ENCODE measurements at regions not wholly inside any gene's neighbourhood (a gene's known extent, or its start where the extent isn't known, plus 50 kb on each side); places are given as distances from the start of the nearest gene placed in this dataset.
"Not testable (repeated sequence)": the region's sequence is repeated elsewhere in the genome, so short reads cannot be mapped to it uniquely, and the experiment has no call there.

GRCh38 chr7:17560966-17561365, 262.5 kb downstream of the AHR start:
- Histone ChIP-seq H3K4me3 (no peak overlapping the region), H3K27me3 (no peaks in the 10 kb centered on the region), H3K27ac (no peak overlapping the region), H3K4me1 (peaks cover 0 to 24% (median 7%) of the 10 kb centered on the region in 4 donors), H3K36me3 (no peaks in the 10 kb centered on the region), H3K9me3 (no peaks in the 10 kb centered on the region)
- WGBS, 2 donors = 95 to 96% methylated on average over 2 of the region's 2 CpGs
- no peak for DNase-seq (ENCODE audit: low spot score in 2 of 2)
- TF ChIP-seq, protein P1, sequence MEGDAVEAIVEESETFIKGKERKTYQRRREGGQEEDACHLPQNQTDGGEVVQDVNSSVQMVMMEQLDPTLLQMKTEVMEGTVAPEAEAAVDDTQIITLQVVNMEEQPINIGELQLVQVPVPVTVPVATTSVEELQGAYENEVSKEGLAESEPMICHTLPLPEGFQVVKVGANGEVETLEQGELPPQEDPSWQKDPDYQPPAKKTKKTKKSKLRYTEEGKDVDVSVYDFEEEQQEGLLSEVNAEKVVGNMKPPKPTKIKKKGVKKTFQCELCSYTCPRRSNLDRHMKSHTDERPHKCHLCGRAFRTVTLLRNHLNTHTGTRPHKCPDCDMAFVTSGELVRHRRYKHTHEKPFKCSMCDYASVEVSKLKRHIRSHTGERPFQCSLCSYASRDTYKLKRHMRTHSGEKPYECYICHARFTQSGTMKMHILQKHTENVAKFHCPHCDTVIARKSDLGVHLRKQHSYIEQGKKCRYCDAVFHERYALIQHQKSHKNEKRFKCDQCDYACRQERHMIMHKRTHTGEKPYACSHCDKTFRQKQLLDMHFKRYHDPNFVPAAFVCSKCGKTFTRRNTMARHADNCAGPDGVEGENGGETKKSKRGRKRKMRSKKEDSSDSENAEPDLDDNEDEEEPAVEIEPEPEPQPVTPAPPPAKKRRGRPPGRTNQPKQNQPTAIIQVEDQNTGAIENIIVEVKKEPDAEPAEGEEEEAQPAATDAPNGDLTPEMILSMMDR (IDR thresholded peaks at IDR 0.05) = no peak
- TF ChIP-seq POLR2A (IDR thresholded peaks at IDR 0.05) = no peak
- TF ChIP-seq EP300 (IDR thresholded peaks at IDR 0.05) = no peak

DNA sequence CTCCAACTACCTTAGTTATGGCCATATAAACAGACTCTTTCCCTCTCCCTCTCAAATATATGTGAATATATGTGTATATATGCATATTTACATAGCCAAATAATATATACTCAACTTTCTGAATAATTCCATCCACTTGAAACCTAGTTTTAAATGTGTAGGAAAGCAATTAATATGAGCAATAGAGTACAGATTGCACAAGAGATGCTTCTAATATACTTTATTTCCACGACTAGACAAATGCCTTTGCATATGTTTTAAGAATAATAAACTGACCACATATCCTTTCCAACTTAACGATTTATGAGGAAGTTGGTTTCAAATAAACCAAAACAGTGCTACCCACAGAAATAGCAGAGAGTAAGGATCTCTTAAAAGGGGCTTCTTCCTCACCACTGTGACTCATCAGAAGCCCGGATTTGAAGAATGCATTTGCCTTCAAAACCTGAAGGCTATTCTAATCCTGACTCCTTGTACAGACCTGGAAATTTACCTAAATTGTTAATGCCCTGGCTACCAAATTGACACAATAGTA, 266.3 kb downstream of the AHR start:
- H3K27ac ChIP-seq = no peak overlapping the region
- H3K9me3 ChIP-seq = peaks cover 0 to 8% (median 0%) of the 10 kb centered on the region in 4 donors
- TF ChIP-seq EP300 (IDR thresholded peaks at IDR 0.05) = no peak
- TF ChIP-seq, protein P1 (IDR thresholded peaks at IDR 0.05) = no peak
- no peak for TF ChIP-seq POLR2A (IDR thresholded peaks at IDR 0.05)
- no peaks in the 10 kb centered on the region for H3K27me3 ChIP-seq
- 26 to 39% methylated on average over 3 of the region's 3 CpGs for WGBS, 2 donors
- H3K4me3 ChIP-seq = no peak overlapping the region
- DNase-seq (ENCODE audit: low spot score in 2 of 2) = no peak
- H3K4me1 ChIP-seq = no peaks in the 10 kb centered on the region
- H3K36me3 ChIP-seq = no peaks in the 10 kb centered on the region

DNA sequence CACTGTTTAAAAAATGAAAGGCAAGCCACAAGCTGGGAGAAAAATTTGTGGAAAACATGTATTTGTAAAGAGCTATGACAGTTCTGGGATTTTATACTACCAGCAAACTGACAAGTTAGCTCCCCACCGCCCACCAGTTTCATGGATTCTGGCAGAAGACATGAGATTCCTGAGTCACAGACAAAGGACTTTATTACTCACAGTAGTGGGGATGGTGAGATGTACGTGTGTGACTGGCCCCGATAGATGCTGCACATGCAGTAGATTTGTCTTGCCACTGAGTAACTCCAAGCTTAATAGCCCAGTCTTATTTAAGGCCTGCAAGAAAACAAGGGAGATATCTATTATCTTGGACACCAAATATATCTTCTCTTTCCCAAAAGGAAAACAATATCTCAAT, 281.7 kb downstream of the AHR start:
- Histone ChIP-seq H3K27me3 (no peaks in the 10 kb centered on the region), H3K27ac (no peak overlapping the region), H3K9me3 (peaks cover 0 to 21% (median 3%) of the 10 kb centered on the region in 4 donors), H3K4me3 (no peak overlapping the region), H3K4me1 (no peaks in the 10 kb centered on the region), H3K36me3 (no peaks in the 10 kb centered on the region)
- WGBS, 2 donors = 32 to 33% methylated on average over 3 of the region's 3 CpGs
- TF ChIP-seq, protein P1 (IDR thresholded peaks at IDR 0.05) = no peak
- TF ChIP-seq POLR2A (IDR thresholded peaks at IDR 0.05) (no peak), EP300 (IDR thresholded peaks at IDR 0.05) (no peak)
- DNase-seq (ENCODE audit: low spot score in 2 of 2) = no peak

DNA sequence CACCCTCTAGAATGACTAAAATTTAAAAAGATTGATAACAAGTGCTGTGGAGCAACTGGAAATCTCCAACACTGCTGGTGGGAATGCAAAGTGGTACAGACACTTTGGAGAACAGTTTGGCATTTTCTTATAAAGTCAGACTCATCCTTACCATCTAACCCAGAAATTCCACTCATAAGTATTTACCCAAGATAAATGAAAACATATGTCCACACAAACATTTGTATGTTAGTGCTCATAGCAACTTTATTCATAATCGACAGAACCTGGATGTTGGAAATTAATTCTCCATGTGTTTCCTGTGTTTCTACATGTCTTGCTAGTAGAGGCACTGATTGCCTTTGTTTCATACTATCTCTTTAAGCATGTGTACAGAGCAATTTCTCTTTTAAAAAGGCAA, 282.4 kb downstream of the AHR start:
- TF ChIP-seq EP300 (IDR thresholded peaks at IDR 0.05) (no peak), POLR2A (IDR thresholded peaks at IDR 0.05) (no peak)
- TF ChIP-seq, protein P1 (IDR thresholded peaks at IDR 0.05) = no peak
- no peak for DNase-seq (ENCODE audit: low spot score in 2 of 2)
- Histone ChIP-seq H3K27me3 (no peaks in the 10 kb centered on the region), H3K27ac (no peak overlapping the region), H3K4me3 (no peak overlapping the region), H3K4me1 (no peaks in the 10 kb centered on the region), H3K9me3 (peaks cover 0 to 21% (median 3%) of the 10 kb centered on the region in 4 donors), H3K36me3 (no peaks in the 10 kb centered on the region)
- WGBS, 2 donors = 56 to 62% methylated on average over 1 of the region's 1 CpG

DNA sequence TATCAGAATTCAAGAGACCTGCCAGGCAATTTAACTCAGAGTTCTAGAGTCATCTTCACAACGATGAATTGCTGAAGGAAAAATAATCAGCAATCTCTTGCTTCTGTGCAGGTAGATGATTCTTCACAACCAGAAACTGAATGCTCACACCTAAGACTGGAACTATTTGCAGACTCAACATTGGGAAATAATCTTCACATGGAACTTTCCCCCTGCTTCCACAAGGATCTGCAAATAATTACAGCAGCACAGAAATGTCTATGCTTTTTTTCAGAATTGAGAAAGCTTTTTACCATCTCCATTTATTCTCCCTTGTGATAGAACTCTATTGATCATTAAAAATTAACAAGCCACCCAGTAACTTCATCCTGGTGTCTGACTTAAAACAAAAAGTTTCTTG, 282.8 kb downstream of the AHR start:
- TF ChIP-seq EP300 (IDR thresholded peaks at IDR 0.05) (no peak), POLR2A (IDR thresholded peaks at IDR 0.05) (no peak)
- TF ChIP-seq, protein P1 (IDR thresholded peaks at IDR 0.05) = no peak
- H3K36me3 ChIP-seq = no peaks in the 10 kb centered on the region
- no peaks in the 10 kb centered on the region for H3K4me1 ChIP-seq
- H3K27me3 ChIP-seq = no peaks in the 10 kb centered on the region
- no peak for DNase-seq (ENCODE audit: low spot score in 2 of 2)
- peaks cover 0 to 19% (median 3%) of the 10 kb centered on the region in 4 donors for H3K9me3 ChIP-seq
- no peak overlapping the region for H3K4me3 ChIP-seq
- H3K27ac ChIP-seq = no peak overlapping the region
- WGBS, 2 donors = 62 to 70% methylated on average over 1 of the region's 1 CpG

GRCh38 chr7:17582696-17583095, 284.2 kb downstream of the AHR start:
- not testable (repeated sequence) for H3K36me3 ChIP-seq; DNase-seq (ENCODE audit: low spot score in 2 of 2); H3K4me1 ChIP-seq; H3K27ac ChIP-seq; H3K27me3 ChIP-seq; H3K9me3 ChIP-seq; H3K4me3 ChIP-seq
- WGBS, 2 donors = 91 to 92% methylated on average over 2 of the region's 2 CpGs

Measured in tibial nerve (tissue), 4 donors.